22Rv1 (cell line): ENCODE measurements at regions not wholly inside any gene's neighbourhood (a gene's known extent, or its start where the extent isn't known, plus 50 kb on each side); places are given as distances from the start of the nearest gene placed in this dataset.

Experiments
- CTCF ChIP-seq: fragments of 450-650 bp; IDR thresholded peaks from 2 replicates; pipeline ENCODE4 v1.5.1; 2017; ENCODE audit warnings: mild to moderate bottlenecking
- ZFX ChIP-seq: fragments of 450-650 bp; IDR thresholded peaks from 2 replicates; pipeline ENCODE4 v1.6.1; 2017; ENCODE audit warnings: antibody characterized with exemption, borderline replicate concordance

- no peak for TF ChIP-seq CTCF
- TF ChIP-seq ZFX = no peak
Observed at GRCh38 chr2:128610496-128610895, 291.8 kb upstream of the HS6ST1 start.
